Neural cell (in vitro differentiated cells): ENCODE measurements at regions not wholly inside any gene's neighbourhood (a gene's known extent, or its start where the extent isn't known, plus 50 kb on each side); places are given as distances from the start of the nearest gene placed in this dataset.

ENCODE experiments used
- H2AFZ ChIP-seq: fragments of 200-600, 300-800 bp; sonication (generic), shearing (Covaris generic); 2 replicates; pipeline ENCODE4 v1.6.0; 2014; ENCODE audit warnings: low read depth, mild to moderate bottlenecking, antibody characterized with exemption, low read length, moderate library complexity
- H3F3A ChIP-seq: fragments of 200-600 bp; shearing (Covaris generic); 2 replicates; pipeline ENCODE4 v1.6.1; 2016; ENCODE audit warnings: mild to moderate bottlenecking, moderate library complexity, mixed read lengths, antibody characterized with exemption, low read length; ENCODE audit not compliant: insufficient read depth, poor library complexity, severe bottlenecking
- H3K27ac ChIP-seq: fragments of 200-600, 300-800 bp; sonication (generic), shearing (Covaris generic); 2 replicates; pipeline ENCODE4 v1.5.1; 2014; ENCODE audit warnings: mild to moderate bottlenecking, low read length, moderate library complexity
- H3K27me3 ChIP-seq: fragments of 300-800, 200-600 bp; sonication (generic), shearing (Covaris generic); 2 replicates; pipeline ENCODE4 v1.6.0; 2014; ENCODE audit warnings: mild to moderate bottlenecking, low read depth, low read length, moderate library complexity; ENCODE audit not compliant: insufficient read depth
- H3K36me3 ChIP-seq: fragments of 300-800, 200-600 bp; sonication (generic), shearing (Covaris generic); 2 replicates; pipeline ENCODE4 v1.5.1; 2014; ENCODE audit warnings: mild to moderate bottlenecking, antibody characterized with exemption, low read length, moderate library complexity; ENCODE audit not compliant: insufficient read depth
- H3K4me2 ChIP-seq: fragments of 300-800, 200-600 bp; sonication (generic), shearing (Covaris generic); 2 replicates; pipeline ENCODE4 v1.6.0; 2014; ENCODE audit warnings: mild to moderate bottlenecking, low read length
- H3K4me3 ChIP-seq: fragments of 300-800, 200-600 bp; sonication (generic), shearing (Covaris generic); 2 replicates; pipeline ENCODE4 v1.5.1; 2014; ENCODE audit warnings: mild to moderate bottlenecking, low read length, moderate library complexity
- H3K79me2 ChIP-seq: fragments of 200-600 bp; shearing (Covaris generic); replicated peaks from 2 replicates; pipeline ENCODE4 v1.6.0; 2014; ENCODE audit warnings: mild to moderate bottlenecking, low read length, moderate library complexity; ENCODE audit not compliant: insufficient read depth
- H3K9ac ChIP-seq: fragments of 300-800, 200-600 bp; sonication (generic), shearing (Covaris generic); 2 replicates; pipeline ENCODE4 v1.6.1; 2016; ENCODE audit warnings: mild to moderate bottlenecking, low read length, mixed read lengths
- H3K9me2 ChIP-seq: fragments of 200-600 bp; shearing (Covaris generic); 2 replicates; pipeline ENCODE4 v1.6.1; 2016; ENCODE audit warnings: mild to moderate bottlenecking, low read length, mixed read lengths; ENCODE audit not compliant: insufficient read depth
- H3K9me3 ChIP-seq: fragments of 200-600, 300-800 bp; sonication (generic), shearing (Covaris generic); 2 replicates; pipeline ENCODE4 v1.6.1; 2016; ENCODE audit warnings: mild to moderate bottlenecking, mixed run types, low read length, moderate library complexity, mixed read lengths
- H4K20me1 ChIP-seq: fragments of 200-600 bp; shearing (Covaris generic); 2 replicates; pipeline ENCODE4 v1.6.1; 2016; ENCODE audit warnings: mild to moderate bottlenecking, mixed run types; ENCODE audit not compliant: insufficient read depth
- EP300 ChIP-seq: fragments of 450-650 bp; conservative IDR thresholded peaks from 2 replicates; pipeline ENCODE4 v1.6.1; 2014; ENCODE audit warnings: antibody characterized with exemption, mild to moderate bottlenecking, moderate library complexity; ENCODE audit not compliant: poor library complexity, severe bottlenecking
- MXI1 ChIP-seq: fragments of 450-650 bp; conservative IDR thresholded peaks from 2 replicates; pipeline ENCODE4 v1.6.1; 2014; ENCODE audit warnings: antibody characterized with exemption, mild to moderate bottlenecking; ENCODE audit not compliant: poor library complexity, severe bottlenecking
- POLR2AphosphoS5 ChIP-seq: IDR thresholded peaks from 2 replicates; pipeline ENCODE4 v1.6.1; 2012
- RAD21 ChIP-seq: fragments of 450-650 bp; conservative IDR thresholded peaks from 2 replicates; pipeline ENCODE4 v1.6.1; 2014; ENCODE audit warnings: antibody characterized with exemption, mild to moderate bottlenecking, moderate library complexity
- SMC3 ChIP-seq: fragments of 450-650 bp; conservative IDR thresholded peaks from 2 replicates; pipeline ENCODE4 v1.6.1; 2014; ENCODE audit warnings: antibody characterized with exemption, mild to moderate bottlenecking, moderate library complexity; ENCODE audit not compliant: poor library complexity
- TAF1 ChIP-seq: IDR thresholded peaks from 2 replicates; pipeline ENCODE4 v1.6.1; 2012; ENCODE audit warnings: low read depth
- TF ChIP-seq, protein P1 (sequence below): fragments of 450-650 bp; IDR thresholded peaks from 2 replicates; pipeline ENCODE4 v1.5.1; 2014; ENCODE audit warnings: antibody characterized with exemption, mild to moderate bottlenecking, moderate library complexity; ENCODE audit not compliant: poor library complexity, severe bottlenecking
- TF ChIP-seq, protein P2 (sequence below): IDR thresholded peaks from 2 replicates; pipeline ENCODE4 v1.6.1; 2012; ENCODE audit warnings: borderline replicate concordance

DNA sequence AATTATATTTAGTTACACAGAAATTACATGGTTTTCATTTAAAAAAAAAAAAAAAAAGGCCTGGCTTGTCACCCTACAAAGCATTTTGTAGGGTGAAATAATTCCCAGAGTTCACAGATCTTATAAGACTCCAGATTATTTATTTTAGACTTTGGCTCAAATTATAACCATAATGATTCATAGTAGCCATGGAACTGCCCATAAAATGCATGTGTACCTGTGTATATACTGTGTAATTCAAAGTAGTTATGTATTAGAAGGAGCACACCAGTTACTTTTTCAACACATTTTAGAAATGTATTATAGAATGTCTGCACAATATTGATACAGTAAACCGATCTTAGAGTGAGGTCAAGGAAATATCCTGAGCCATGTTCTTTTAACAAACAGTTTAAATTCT is 975.6 kb downstream of the GBE1 start:
- Histone ChIP-seq H3K9ac (no peak overlapping the region), H3K79me2 (no peaks in the 10 kb centered on the region)
- TF ChIP-seq, protein P1, sequence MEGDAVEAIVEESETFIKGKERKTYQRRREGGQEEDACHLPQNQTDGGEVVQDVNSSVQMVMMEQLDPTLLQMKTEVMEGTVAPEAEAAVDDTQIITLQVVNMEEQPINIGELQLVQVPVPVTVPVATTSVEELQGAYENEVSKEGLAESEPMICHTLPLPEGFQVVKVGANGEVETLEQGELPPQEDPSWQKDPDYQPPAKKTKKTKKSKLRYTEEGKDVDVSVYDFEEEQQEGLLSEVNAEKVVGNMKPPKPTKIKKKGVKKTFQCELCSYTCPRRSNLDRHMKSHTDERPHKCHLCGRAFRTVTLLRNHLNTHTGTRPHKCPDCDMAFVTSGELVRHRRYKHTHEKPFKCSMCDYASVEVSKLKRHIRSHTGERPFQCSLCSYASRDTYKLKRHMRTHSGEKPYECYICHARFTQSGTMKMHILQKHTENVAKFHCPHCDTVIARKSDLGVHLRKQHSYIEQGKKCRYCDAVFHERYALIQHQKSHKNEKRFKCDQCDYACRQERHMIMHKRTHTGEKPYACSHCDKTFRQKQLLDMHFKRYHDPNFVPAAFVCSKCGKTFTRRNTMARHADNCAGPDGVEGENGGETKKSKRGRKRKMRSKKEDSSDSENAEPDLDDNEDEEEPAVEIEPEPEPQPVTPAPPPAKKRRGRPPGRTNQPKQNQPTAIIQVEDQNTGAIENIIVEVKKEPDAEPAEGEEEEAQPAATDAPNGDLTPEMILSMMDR, result no peak
- TF ChIP-seq RAD21, result no peak
- TF ChIP-seq TAF1, result no peak
- no peak for TF ChIP-seq MXI1
- TF ChIP-seq SMC3, result no peak
- TF ChIP-seq, protein P2, sequence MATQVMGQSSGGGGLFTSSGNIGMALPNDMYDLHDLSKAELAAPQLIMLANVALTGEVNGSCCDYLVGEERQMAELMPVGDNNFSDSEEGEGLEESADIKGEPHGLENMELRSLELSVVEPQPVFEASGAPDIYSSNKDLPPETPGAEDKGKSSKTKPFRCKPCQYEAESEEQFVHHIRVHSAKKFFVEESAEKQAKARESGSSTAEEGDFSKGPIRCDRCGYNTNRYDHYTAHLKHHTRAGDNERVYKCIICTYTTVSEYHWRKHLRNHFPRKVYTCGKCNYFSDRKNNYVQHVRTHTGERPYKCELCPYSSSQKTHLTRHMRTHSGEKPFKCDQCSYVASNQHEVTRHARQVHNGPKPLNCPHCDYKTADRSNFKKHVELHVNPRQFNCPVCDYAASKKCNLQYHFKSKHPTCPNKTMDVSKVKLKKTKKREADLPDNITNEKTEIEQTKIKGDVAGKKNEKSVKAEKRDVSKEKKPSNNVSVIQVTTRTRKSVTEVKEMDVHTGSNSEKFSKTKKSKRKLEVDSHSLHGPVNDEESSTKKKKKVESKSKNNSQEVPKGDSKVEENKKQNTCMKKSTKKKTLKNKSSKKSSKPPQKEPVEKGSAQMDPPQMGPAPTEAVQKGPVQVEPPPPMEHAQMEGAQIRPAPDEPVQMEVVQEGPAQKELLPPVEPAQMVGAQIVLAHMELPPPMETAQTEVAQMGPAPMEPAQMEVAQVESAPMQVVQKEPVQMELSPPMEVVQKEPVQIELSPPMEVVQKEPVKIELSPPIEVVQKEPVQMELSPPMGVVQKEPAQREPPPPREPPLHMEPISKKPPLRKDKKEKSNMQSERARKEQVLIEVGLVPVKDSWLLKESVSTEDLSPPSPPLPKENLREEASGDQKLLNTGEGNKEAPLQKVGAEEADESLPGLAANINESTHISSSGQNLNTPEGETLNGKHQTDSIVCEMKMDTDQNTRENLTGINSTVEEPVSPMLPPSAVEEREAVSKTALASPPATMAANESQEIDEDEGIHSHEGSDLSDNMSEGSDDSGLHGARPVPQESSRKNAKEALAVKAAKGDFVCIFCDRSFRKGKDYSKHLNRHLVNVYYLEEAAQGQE, result no peak
- no peak for TF ChIP-seq POLR2AphosphoS5
- no peak for TF ChIP-seq EP300

DNA sequence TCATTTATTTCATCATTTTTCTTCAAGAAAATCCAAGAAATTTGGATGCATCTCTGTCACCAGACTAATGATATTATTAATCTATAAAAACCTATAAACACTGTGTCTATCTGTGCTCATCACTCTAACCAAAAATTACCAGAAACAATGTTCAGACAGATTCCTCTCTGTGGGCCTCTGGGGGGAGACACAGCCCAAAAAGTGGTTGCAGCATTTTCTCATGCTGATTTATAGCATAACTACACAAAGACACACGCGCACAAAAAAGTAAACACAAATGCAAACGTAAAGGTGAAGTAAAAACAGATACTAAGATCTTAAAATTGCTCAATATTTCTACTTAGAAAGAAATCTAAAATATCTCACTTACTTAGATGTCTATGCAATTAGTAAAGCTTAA is 976.0 kb downstream of the GBE1 start:
- no peaks in the 10 kb centered on the region for H3K36me3 ChIP-seq
- no peaks in the 10 kb centered on the region for H4K20me1 ChIP-seq
- H3K9me2 ChIP-seq, result no peaks in the 10 kb centered on the region
- H3K27ac ChIP-seq, result no peak overlapping the region
- no peaks in the 10 kb centered on the region for H3K27me3 ChIP-seq
- H3F3A ChIP-seq, result no peaks in the 10 kb centered on the region
- no peaks in the 10 kb centered on the region for H3K9me3 ChIP-seq
- H3K79me2 ChIP-seq, result no peaks in the 10 kb centered on the region
- H3K4me2 ChIP-seq, result no peak overlapping the region
- TF ChIP-seq, protein P1, result peak; percentile 53
- no peak for TF ChIP-seq POLR2AphosphoS5
- TF ChIP-seq RAD21, result peak; percentile 58
- TF ChIP-seq SMC3, result peak; percentile 42
- no peak overlapping the region for H3K4me3 ChIP-seq
- no peak overlapping the region for H2AFZ ChIP-seq
- H3K9ac ChIP-seq, result no peak overlapping the region

More for the DNA sequence above, 975.6 kb downstream of the GBE1 start:
- H3K9me2 ChIP-seq, result no peaks in the 10 kb centered on the region
- no peak overlapping the region for H3K4me2 ChIP-seq
- H3K27ac ChIP-seq, result no peak overlapping the region
- H3K27me3 ChIP-seq, result no peaks in the 10 kb centered on the region
- no peaks in the 10 kb centered on the region for H3F3A ChIP-seq
- H4K20me1 ChIP-seq, result no peaks in the 10 kb centered on the region
- H3K36me3 ChIP-seq, result no peaks in the 10 kb centered on the region
- no peak overlapping the region for H2AFZ ChIP-seq
- H3K4me3 ChIP-seq, result no peak overlapping the region
- H3K9me3 ChIP-seq, result no peaks in the 10 kb centered on the region
